Adrenal gland (tissue), 9 donors: ENCODE measurements at regions not wholly inside any gene's neighbourhood (a gene's known extent, or its start where the extent isn't known, plus 50 kb on each side); places are given as distances from the start of the nearest gene placed in this dataset.

Source experiments
- DNase-seq, 7 donors: peaks; one replicate each; pipeline ENCODE4 v3.0.0-alpha.2; 2019 to 2020
- H3K27ac ChIP-seq, 5 donors: fragments of 200-600 bp; sonication (generic) in 4 of 5; 1 replicate in 3 of 5; 2 replicates in 2 of 5; pipeline versions ENCODE4 v1.5.1 to v1.8.0; 2016 to 2020; ENCODE audit warnings: mild to moderate bottlenecking in 1 of 5
- H3K27me3 ChIP-seq: fragments of 200-600 bp; 2 replicates; pipeline ENCODE4 v1.8.0; 2021
- H3K36me3 ChIP-seq, 2 donors: fragments of 200-600 bp; replicated peaks in 1 of 2; 1 replicate in 1 of 2; 2 replicates in 1 of 2; pipeline versions ENCODE4 v1.5.1 to v1.8.0; 2018 to 2022
- H3K4me1 ChIP-seq, 2 donors: fragments of 200-600 bp; replicated peaks in 1 of 2; 1 replicate in 1 of 2; 2 replicates in 1 of 2; pipeline versions ENCODE4 v1.5.1 to v1.8.0; 2018 to 2021
- H3K4me3 ChIP-seq, 4 donors: fragments of 200-600 bp; sonication (generic) in 3 of 4; one replicate each; pipeline ENCODE4 v1.5.1; 2016 to 2018
- H3K9me3 ChIP-seq, 3 donors: fragments of 200-600 bp; sonication (generic) in 1 of 3; replicated peaks in 1 of 3; 1 replicate in 2 of 3; 2 replicates in 1 of 3; pipeline versions ENCODE4 v1.5.1 to v1.8.0; 2016 to 2021
- POLR2A ChIP-seq, 2 donors: fragments of 450-650 bp; IDR thresholded peaks; one replicate each; pipeline ENCODE4 v1.6.1; 2017; ENCODE audit warnings: antibody characterized with exemption in 2 of 2, mild to moderate bottlenecking in 2 of 2, moderate library complexity in 1 of 2
- WGBS, 4 donors: extraction: QIAGEN DNeasy Blood & Tissue Kit in 2 of 4; methylation state at CpG; one replicate each; pipeline versions ENCODE4 v1.1.5 to v1.1.7; 2013 to 2017; 5-methylcytosine and 5-hydroxymethylcytosine counted together
- intact Hi-C, 2 donors: fragments of 100-400 bp; cut with DNase I; formaldehyde crosslinking; loops; one replicate each; pipeline versions ENCODE4 v1.14.1 to v1.15.0; 2022 to 2023
- TF ChIP-seq, protein P1 (sequence below), 6 experiments: fragments of 450-650 bp in 4 of 6; fragments of 200-600 bp in 2 of 6; sonication (generic) in 1 of 6; IDR thresholded peaks; 1 replicate in 5 of 6; 2 replicates in 1 of 6; pipeline versions ENCODE4 v1.5.1 to v1.8.0; 2016 to 2021; ENCODE audit warnings: antibody characterized with exemption in 6 of 6, mild to moderate bottlenecking in 2 of 6, moderate library complexity in 1 of 6
- donor health status: healthy with polysubstance abuse.
- donor health status: Bipolar disorder and iron deficiency.
- donor health status: DM: yes; HTN: yes; CAD: no.
- donor health status: DM: no; HTN: no; CAD: no.
- donor health status: DM: no; HTN: no; CAD: no.

DNA sequence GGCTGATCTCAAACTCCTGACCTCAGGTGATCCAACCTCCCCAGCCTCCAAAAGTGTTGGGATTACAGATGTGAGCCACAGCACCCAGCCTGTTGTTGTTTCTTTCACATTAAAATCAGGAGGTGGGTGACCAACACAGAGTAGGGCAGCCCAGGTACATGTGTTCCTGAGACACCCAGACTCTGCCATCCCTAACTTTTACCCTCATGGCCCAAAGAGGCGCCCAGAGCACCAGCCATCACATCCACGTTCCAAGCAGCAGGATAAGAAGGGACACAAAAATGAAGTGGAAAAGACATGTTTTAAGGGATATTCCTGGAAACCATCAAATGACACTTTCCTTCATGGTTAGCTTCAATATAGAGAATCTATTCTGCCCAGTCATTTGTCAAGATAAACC is 159.6 kb upstream of the KLF6 start:
- intact Hi-C loops = no loop called here
- TF ChIP-seq, protein P1, sequence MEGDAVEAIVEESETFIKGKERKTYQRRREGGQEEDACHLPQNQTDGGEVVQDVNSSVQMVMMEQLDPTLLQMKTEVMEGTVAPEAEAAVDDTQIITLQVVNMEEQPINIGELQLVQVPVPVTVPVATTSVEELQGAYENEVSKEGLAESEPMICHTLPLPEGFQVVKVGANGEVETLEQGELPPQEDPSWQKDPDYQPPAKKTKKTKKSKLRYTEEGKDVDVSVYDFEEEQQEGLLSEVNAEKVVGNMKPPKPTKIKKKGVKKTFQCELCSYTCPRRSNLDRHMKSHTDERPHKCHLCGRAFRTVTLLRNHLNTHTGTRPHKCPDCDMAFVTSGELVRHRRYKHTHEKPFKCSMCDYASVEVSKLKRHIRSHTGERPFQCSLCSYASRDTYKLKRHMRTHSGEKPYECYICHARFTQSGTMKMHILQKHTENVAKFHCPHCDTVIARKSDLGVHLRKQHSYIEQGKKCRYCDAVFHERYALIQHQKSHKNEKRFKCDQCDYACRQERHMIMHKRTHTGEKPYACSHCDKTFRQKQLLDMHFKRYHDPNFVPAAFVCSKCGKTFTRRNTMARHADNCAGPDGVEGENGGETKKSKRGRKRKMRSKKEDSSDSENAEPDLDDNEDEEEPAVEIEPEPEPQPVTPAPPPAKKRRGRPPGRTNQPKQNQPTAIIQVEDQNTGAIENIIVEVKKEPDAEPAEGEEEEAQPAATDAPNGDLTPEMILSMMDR (IDR thresholded peaks at IDR 0.05) = no peak
- no peak for TF ChIP-seq POLR2A (IDR thresholded peaks at IDR 0.05)
- WGBS, 4 donors = 91 to 100% (median 96%) methylated on average over 2 of the region's 2 CpGs
- Histone ChIP-seq H3K4me1 (no peaks in the 10 kb centered on the region), H3K9me3 (no peaks in the 10 kb centered on the region), H3K36me3 (no peaks in the 10 kb centered on the region), H3K27ac (no peak overlapping the region), H3K4me3 (no peak overlapping the region), H3K27me3 (no peaks in the 10 kb centered on the region)
- no peak for DNase-seq

DNA sequence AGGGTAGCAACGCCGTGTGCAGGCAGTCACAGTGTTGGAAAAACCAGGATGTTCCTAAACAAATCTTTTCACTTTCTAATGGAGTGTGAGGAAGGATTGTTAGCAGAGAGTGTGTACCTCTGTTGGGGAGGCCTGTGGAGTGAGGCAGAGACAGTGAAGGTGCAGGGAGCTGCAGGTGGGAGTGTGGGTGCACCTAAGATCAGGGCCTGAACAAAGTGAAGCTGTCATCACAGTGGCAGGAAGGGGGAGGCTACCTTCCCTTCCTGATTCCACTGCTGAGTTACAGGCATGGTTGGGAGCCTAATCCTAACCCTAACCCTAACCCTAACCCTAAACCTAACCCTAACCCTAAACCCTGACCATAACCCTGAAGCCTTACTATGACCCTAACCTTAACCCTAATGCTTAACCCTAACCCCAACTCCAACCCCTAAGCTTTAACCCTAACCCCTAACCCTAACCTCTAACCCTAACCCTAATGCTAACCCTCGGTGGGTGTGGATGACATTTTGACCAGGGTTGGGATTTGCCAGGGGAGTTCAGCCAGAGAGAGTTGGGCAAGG is 158.8 kb upstream of the KLF6 start:
- Histone ChIP-seq H3K9me3 (no peaks in the 10 kb centered on the region), H3K4me1 (no peaks in the 10 kb centered on the region), H3K36me3 (no peaks in the 10 kb centered on the region), H3K4me3 (no peak overlapping the region), H3K27me3 (no peaks in the 10 kb centered on the region), H3K27ac (no peak overlapping the region)
- TF ChIP-seq, protein P1 (IDR thresholded peaks at IDR 0.05) = no peak
- TF ChIP-seq POLR2A (IDR thresholded peaks at IDR 0.05) = no peak
- WGBS, 4 donors = 78 to 98% (median 95%) methylated on average over 3 of the region's 3 CpGs
- intact Hi-C loops = no loop called here
- no peak for DNase-seq

GRCh38 chr10:3942937-3943489 is 158.0 kb upstream of the KLF6 start:
- Histone ChIP-seq H3K27me3 (no peaks in the 10 kb centered on the region), H3K4me1 (no peaks in the 10 kb centered on the region), H3K36me3 (no peaks in the 10 kb centered on the region), H3K4me3 (no peak overlapping the region), H3K27ac (no peak overlapping the region), H3K9me3 (no peaks in the 10 kb centered on the region)
- DNase-seq = no peak
- 82 to 89% (median 84%) methylated on average over 9 of the region's 9 CpGs for WGBS, 4 donors
- intact Hi-C loops = no loop called here
- TF ChIP-seq POLR2A (IDR thresholded peaks at IDR 0.05) = no peak
- TF ChIP-seq, protein P1 (IDR thresholded peaks at IDR 0.05) = no peak

- Histone ChIP-seq H3K9me3 (no peaks in the 10 kb centered on the region), H3K4me1 (no peaks in the 10 kb centered on the region), H3K36me3 (no peaks in the 10 kb centered on the region), H3K4me3 (no peak overlapping the region), H3K27ac (no peak overlapping the region), H3K27me3 (no peaks in the 10 kb centered on the region)
- WGBS, 4 donors = 90 to 96% (median 95%) methylated on average over 12 of the region's 12 CpGs
- DNase-seq = no peak
- intact Hi-C loops = no loop called here
- no peak for TF ChIP-seq POLR2A (IDR thresholded peaks at IDR 0.05)
- TF ChIP-seq, protein P1 (IDR thresholded peaks at IDR 0.05) = no peak
These were observed 156.7 kb upstream of the KLF6 start for GRCh38 chr10:3941676-3942075.
